GM20431 (cell line): ENCODE measurements at regions not wholly inside any gene's neighbourhood (a gene's known extent, or its start where the extent isn't known, plus 50 kb on each side); places are given as distances from the start of the nearest gene placed in this dataset.
"Not testable (repeated sequence)": the region's sequence is repeated elsewhere in the genome, so short reads cannot be mapped to it uniquely, and the experiment has no call there.

ENCODE experiments used
- in situ Hi-C: fragments of 300-500 bp; cut with MseI, MboI; formaldehyde crosslinking; loops from one replicate; pipeline ENCODE4 v1.15.0; 2020; ENCODE audit warnings: low sequenced_read_pairs; ENCODE audit not compliant: unreplicated experiment

DNA sequence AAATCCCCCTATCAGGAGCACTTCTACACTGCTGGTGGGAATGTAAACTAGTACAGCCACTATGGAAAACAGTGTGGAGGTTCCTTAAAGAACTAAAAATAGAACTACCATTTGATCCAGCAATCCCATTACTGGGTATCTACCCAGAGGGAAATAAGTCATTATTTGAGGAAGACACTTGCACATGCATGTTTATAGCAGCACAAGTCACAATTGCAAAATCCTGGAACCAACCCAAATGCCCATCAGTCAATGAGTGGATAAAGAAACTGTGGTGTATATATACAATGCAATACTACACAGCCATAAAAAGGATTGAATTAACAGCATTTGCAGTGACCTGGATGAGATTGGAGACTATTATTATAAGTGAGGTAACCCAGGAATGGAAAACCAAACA is 111.7 kb upstream of the ID4 start:
- in situ Hi-C loops = not testable (repeated sequence)

DNA sequence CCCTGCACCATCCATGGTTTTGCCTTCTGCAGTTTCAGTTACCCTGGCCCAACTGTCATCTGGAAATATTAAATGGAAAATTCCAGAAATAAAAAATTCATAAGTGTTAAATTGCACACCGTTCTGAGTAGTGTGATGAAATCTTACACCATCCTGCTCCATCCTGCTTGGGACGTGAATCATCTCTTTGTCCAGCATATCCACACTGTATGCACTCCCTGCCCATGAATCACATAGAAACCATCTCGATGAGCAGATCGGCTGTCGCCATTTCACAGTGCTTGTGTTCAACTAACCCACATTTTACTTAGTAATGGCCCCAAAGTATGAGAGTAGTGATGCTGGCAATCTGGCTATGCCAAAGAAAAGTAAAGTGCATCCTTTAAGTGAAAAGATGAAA is 105.9 kb upstream of the ID4 start:
- in situ Hi-C loops = no loop called here

DNA sequence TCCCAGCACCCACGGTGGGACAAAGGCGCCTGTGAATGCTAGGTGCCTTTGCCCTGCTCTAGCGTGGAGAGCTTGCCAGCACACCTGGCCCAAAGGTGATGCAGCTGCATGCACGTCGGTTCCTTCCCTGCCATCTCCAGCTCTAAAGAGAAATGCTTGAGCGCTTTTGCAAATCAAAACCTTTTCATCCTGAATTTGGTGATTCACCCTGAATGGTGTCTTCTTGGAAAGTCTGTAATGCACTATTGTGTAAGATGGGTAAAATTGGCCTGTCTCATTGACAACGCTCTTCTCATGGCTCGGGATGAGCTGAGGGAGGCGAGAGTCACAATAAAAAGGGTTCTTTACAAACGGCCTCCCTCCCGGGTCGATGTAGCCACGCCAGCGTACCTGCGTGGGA is 103.1 kb upstream of the ID4 start:
- in situ Hi-C loops = no loop called here

DNA sequence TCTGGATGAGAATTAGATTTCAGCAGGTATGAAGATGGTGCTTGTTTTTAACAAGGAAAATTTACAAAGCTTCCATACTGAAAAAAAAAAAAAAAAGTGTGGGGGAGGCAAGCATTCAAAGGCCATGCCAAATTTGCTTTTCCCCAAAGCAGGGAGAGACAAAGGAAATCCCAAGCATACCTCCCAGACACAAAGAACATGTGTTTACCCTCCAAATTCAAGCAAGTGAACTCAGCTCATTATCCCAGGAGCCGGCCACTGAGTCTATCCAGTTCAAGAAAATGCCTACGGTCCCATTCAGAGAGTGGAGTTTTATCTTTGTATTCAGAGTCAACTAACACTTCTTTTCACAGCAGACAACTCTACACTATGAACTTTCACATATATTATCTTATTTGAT is 102.7 kb upstream of the ID4 start:
- in situ Hi-C loops = no loop called here

DNA sequence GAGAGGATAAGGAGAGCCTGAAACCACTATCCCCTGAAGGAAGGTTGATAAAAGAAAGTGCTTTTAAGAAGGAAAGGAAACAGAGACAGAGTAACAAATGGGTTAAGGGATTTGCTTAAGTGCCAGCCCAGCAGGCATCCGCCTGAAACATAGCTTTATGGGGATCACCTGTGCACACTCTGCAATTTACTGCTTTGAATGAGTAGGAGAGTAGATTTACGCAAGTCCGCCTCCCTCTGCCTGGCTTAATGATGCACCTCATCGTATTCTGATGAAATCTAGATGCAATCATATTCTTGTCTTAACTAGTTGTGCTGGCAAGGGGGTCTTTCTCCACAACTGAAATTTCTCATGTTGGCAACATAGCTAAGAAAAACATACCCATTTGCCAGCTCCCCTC is 101.1 kb upstream of the ID4 start:
- in situ Hi-C loops = no loop called here

DNA sequence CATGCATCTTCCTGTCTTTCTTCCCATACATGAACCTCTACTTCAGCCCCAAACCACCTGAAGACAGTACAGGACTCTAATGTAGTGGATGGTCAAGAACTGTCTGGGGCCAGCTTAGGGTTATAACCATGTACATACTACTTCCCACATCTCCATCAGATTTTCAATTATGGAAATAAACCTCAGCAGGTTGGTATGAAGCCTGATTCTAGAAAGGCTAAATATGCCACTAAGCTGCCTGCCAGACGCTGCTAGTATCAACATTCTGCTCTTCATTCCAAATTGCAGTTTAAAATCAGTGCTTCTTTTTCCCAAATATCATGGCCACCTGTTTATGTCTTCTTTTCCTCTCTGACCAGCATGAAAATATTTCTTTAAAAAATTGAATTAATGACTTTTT is 99.2 kb upstream of the ID4 start:
- in situ Hi-C loops = no loop called here

DNA sequence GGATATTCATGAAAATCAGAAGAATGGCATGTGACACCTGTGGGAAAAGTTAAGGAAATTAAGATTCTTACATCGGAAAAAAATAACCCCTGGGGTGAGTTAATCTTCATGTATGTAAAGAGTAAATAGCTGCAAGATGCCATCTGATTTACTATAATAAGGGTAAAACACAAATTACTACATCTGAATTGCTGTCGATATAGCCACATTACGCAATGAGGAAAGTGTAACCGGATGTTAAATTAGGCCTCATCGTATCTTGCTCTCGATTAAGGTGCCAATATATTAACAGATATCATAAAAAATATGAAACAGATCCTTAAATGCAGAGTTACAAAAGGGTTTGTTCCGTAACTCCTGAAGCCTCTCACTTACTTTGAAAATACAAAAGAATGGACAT is 87.4 kb upstream of the ID4 start:
- in situ Hi-C loops = no loop called here

DNA sequence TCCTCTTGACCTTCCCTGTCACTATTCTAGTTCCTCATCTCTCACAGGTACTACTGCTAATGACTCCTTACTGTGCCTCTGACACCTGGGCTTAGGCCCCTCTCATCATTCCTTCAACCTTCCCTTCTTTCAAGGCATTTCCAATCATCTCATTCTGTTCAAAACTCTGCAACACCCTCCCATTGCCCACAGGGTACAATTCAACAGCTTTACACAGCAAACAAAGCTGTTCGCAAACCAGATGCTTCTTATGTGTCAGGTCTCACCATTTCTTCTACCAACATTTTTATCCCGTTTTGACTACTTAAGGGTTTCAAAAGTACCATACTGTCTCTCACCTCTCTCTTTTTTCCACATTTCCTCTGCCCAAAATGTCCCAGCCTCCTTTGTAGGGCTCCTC is 84.4 kb upstream of the ID4 start:
- in situ Hi-C loops = no loop called here

DNA sequence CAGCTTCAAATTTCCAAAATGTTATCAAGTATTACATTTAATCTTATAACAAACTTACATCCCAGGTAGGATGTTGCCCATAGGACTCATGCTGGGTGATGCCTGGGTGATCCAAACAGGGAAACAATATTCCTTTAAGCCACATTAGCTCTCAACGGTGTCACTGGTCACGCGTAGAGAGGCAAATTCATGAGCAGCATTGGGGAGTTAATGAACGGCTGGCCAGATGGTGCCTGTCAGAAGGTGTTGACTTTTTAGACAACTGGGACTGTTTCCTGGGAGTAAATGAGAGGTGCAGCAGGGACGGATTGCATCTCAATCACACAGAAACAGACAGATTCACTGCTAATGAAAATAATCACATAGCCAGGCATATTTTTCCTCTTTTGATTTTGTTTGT is 83.3 kb upstream of the ID4 start:
- in situ Hi-C loops = no loop called here

DNA sequence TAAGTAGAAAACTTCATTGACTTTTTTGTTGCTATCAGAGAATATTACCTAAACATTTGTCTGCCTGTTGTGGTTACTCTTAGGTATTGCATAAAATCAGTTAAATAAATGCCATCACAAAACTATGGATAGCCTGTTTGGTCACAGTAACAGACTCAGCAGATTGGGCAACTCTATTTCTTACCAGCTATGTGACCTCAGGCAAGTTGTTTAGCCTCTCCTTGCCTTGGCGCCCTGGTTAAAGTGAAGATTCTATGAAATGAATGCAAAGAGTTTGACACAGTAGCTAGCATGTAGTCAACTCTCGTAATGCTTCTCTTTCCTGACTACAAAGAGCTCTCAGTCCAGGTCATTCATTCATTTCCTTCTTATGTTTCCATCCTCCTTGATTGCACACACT is 82.5 kb upstream of the ID4 start:
- in situ Hi-C loops = no loop called here

DNA sequence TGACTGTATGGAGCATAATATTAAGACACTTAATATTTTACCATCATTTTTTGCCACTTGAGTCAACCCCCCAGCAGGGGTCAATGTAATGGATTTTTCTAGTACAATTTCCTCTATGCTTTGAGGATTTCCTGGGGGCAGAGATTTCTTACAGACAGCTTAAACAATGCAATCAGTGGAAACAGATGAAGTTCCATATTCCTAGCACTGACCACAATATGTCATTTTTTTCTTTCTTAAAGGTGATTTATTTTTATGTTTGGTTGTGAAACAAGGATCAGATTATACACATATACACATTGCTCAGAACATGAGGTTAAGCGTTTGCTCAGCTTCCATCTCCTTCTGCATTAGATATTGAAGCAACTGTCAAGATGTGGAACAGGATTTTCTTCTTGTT is 82.0 kb upstream of the ID4 start:
- in situ Hi-C loops = no loop called here

DNA sequence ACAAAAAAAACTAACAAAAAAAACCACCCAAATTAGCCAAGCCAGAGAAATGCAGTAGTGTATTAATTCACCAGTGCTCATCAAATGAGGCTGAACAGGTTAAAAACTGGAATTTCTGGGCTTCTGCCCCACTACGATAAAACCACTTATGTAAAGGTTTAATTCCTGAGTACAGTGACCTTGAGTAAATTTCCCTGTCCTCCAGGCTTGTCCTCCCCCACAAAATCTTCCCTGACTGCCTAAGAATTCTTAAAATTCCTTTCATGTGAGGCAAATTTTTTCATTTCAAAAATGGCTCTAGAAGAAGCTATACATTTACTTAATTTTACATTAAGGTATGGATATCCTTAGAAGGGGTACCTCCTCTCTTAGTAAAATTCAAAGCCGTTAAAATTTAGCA is 80.1 kb upstream of the ID4 start:
- in situ Hi-C loops = no loop called here

DNA sequence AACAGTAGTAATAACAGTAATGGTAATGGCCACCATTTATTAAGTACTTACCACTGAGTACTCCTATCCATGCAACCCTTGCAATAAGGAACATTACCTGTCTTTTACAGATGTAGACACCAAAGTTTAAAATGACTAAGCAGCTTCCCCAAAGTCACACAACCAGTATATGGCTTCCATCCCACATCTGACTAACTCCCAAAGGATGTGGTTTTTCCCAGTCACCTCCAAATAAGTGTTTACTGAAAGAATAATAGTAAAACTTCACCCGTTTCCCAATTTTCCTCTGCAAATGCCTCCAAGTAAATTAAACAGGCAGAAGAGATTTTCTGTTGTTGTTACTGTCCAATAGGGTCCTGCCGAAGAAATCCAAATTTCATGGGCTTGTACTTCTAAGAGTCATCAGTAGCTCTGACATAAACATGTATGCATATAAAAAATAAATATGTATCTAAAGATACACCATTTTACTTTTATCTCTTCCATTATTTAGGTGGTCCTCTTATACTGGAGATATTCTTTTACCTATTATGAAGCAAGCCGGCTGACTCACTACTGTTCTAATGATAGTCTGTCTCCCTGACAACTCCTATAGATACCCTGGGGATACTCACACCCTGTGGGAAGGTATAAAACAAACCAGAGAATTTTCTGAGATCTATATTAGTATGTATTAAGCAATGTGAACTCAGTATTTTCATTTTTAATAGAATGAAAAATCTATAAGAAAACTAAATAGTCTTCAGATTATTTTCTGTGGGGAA is 77.9 kb upstream of the ID4 start:
- in situ Hi-C loops = no loop called here

DNA sequence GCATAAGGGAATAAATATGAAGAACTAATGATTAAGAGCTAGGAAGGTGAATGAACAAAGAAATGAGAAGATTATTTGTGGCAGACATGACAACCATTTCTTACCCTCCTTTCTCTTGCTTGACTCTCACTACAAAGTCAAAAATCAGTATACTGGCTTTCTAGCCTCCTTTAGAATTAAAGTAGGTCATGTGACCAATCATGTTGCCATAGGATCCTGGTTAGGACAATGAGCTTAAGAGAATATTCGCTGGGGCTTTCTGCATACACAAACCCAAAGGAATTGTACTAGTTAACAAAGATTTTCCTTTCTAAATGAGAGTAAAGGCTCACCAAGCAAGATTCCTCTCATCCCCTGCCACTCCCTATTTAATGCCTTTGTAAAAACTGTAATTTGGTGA is 76.0 kb upstream of the ID4 start:
- in situ Hi-C loops = no loop called here

DNA sequence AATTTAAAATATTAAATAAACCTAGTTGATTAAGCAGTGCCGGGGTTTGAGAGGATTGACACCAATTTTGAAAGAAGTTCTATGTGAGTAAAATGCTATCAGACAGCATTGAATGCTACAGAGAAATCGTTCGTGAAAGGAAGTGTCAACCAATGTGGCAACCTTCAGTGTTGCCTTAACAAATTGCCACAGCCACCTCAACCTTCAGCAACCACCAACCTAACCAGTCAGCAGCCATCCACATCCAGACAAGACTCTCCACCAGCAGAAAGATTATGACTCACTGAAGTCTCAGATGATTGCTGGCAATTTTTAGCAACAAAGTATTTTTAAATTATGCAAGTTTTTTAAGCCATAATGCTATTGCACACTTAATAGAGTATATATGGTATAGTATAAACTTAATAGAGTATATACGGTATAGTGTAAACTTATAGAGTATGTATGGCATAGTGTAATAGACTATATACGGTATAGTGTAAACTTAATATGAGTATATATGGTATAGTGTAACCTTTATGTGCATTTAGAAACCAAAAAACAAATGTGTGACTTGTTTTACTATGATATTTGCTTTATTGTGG is 65.3 kb upstream of the ID4 start:
- in situ Hi-C loops = no loop called here

DNA sequence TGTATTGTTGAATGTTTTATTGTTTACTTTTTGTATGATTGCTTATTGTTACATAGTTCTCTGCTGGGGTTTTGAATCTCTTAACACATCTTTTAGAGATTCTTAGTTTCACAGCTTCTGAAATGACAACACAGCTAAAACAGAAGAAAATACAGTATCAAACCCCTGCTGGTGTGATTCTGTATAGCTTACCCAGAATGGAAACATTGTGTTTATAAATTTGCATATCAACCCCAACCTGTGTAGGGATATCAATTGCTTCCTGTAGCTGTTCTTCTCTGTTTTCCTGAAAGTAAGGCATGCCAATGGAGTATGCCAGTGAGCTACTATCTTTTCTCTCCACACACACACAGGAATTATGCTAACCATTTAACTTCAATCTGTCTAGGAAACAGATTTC is 64.3 kb upstream of the ID4 start:
- in situ Hi-C loops = no loop called here

DNA sequence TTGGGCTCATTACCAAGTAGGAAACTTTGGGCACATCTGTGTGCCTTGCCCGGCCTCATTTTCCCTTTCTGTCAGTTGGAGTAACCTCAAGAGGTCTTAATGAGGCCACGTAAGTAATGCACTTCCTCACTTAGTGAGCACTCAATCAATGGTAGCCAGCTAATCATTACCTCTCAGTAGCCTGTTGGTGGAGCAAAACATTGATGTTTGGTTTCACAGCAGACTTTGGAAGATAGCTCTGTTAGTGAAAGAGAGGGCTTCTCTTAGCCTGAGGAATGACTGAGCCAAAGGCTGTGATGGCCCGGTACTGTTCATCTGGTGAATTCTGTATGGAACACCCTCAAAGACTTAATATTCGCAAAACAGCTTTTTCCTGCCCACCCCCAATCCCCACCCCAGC is 55.9 kb upstream of the ID4 start:
- in situ Hi-C loops = no loop called here

DNA sequence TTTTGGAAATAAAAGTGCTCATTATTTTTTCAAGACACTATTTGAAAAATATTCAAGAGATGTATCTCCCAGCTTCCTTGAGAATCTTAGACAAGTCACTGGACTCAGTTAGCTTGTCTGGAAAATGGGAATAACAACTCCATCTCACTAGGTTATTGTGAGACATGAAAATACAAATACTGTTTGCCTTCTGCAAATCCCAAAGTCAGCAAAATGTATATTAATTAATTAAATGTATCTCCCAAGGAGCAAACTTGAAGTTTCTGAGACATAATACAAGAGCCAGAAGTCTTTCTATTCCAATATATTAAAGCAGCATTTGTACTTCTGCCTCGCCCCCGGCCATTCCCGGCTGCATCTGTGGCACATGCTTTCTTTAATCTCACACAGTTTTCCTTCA is 54.6 kb upstream of the ID4 start:
- in situ Hi-C loops = no loop called here
